HG03354 (cell line): ENCODE measurements at regions not wholly inside any gene's neighbourhood (a gene's known extent, or its start where the extent isn't known, plus 50 kb on each side); places are given as distances from the start of the nearest gene placed in this dataset.

Source experiments
- ATAC-seq: cut with Tn5 transposase; IDR thresholded peaks from one replicate; pipeline ENCODE4 v1.9.1; 2021; ENCODE audit warnings: mild to moderate bottlenecking; ENCODE audit not compliant: unreplicated experiment, poor library complexity, severe bottlenecking

DNA sequence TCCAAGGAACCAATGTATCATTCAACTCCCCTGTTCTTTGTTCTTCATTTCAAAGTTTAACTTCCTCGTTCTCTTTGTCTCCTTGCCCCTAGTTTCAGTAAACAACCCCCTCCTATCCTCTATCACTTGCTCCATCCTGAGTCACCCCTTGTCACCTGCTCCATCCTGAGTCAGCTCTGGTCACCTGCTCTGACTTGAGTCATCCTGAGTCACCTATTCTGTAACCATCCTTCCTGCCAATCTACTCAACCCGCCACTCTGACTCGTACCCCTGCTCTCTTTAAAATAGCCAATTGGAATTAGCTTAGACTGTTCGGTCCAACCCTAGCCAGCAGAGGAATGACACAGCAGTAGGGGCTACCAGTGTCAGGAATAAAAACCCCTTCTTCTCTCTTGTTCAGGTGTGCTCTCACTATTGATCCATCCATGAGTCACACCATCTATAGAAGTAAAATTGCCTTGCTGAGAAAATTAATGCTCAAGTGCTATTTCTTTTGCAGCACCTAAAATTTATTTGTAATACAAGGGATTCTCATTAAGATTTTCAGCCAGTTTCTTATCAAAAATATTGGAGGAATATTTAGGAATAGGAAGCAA is 326.8 kb downstream of the AKAIN1 start:
- ATAC-seq: no peak

DNA sequence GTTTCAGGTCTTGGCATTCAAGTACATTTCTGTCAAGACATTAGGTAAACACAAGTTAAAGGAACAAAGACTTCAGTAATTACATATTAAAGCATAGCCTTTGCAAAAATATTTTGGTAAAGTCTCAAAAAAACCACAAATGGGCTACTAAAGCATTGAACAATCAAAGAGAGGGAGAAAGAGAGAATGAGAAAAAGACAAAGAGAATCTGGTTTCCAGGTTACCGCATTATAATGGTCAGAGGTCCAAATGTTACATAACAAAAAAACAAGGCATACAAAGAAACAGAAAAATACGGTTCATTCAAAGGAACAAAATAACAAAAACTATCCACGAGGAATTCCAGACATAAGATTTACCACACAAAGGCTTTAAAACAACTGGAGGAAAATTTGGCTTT is 327.9 kb downstream of the AKAIN1 start:
- no peak for ATAC-seq

DNA sequence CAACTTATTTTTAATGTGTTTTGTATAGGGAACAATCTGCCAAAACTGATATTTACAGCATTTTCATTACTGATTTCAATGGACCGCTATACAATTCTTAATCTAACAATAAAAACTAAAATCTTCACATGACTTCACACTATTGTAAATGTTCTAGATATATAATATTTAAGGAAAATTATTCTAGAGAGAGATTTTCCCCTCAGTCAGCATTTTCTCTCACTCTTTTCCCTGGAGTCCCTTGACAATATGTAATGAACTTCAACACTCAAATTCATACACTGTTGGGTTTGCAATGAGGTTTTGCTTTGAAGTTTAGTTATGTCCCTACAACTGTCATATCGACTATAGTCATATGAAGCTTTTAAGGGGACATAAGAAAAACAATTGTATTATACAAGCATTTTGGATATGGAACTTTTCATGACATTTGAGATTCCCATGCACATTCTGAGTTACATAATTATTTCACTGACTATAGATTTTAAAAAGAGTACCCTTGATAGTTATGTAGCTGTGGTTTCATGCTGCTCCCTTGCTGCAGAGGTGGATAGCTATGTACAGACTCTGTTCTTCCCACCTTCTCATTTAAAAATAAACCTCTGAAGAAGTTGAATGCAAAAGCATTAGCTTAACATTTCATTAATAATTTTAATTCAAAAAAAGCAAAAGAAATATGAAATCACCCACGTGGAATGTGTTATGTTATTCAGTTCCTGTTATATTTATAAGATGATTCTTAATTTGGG is 338.5 kb downstream of the AKAIN1 start:
- no peak for ATAC-seq

DNA sequence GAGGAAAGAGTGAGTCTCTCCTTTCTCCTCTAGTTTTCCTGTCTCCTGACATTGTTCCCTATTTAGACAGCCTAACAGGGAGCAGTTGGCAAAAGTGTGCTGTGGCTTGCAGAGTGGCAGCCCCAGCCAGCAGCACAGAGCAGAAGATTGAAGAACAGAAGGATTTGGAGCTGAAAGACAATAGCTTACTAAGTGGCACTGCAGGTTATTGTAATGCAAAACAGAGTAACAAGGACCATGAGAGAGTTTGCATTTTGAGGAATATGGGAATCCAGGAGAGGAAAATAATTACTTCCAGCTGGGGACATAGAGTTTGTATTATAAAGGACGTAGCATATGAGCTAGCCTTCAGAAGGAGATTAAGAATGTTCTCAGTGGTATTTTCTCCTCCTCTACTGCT is 342.4 kb downstream of the AKAIN1 start:
- ATAC-seq: no peak

DNA sequence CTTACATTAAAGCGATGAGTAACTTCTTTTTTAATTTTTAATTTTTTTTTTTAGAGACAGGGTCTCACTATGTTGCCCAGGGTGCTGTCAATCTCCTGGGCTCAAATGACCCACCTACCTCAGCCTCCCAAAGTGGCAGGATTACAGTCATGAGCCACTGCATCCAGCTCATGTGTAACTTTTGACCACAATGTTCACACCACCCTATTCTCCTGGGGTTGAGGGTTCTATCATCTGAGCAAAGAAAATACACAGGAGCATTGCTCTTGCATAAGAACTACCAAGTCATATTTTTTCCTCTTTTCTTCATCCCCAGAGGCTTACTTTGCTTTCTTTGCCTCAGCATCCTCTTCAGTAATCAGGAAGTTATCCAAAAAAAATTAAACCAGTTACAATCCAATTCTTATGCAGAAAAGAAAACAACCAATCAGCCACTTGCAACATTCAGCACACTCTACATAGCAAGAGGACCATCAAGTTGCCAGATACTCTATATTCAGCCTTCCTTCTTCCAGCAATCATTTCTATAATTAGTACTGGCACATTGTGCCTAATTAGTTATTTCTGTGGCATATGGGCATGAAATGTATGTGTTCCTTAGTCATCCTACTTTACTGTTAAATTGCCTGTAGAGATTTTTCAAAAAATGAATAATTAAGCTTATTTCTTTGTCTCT is 345.6 kb downstream of the AKAIN1 start:
- ATAC-seq: no peak

DNA sequence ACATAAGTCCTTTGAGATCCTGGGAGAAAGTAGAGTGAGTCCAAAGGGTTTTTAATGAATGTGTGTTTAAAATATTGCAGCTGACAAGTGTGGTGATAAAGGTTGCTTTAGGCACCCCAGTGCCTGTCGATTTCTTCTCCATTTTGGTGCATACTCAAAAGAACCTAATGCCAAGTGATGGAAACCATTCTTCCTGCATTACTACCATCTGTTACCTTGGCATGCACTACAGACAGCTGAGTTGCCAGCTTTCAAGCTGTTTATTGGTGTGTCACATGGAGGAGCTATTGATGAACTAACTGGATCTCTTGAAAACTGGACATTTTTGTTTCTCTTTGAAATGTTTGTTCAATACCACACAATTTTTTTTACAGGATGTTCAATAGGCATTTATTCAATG is 350.0 kb downstream of the AKAIN1 start:
- no peak for ATAC-seq

DNA sequence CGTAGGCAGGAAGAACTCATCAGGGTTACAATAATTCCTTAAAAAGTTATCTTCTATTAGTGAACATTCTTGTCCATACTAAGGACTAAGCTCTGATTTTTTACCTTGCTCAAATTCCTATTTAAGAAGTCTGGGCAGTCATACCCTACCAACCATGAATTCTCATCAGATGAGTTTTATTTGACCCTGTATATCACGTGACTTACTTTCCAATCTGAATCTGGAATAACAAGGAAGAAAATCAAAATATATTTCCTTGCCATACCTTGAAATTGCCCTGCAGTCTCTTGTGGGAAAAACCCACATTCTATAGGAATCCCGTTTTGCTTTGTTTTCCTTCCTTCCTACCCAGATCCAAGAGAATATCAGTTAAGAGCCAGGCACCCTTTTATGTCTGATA is 352.7 kb downstream of the AKAIN1 start:
- no peak for ATAC-seq

DNA sequence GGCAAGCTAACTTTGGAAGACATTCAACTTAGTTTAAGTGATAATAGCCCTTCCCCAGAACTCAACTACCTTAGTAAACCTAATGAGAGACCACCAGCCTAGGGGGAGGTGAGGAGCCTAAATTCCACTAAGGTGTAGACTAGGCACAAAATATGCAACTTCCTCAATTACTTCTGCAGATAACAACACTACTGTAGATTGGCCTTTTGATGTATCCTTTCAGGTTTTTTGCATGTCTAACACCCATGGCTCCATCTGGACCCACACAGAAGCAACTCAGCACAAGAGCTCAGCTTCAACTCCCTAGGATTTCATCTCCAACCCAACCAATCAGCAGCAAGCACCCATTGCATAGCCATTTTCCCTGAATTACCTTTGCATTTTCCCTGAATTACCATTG is 353.3 kb downstream of the AKAIN1 start:
- no peak for ATAC-seq

DNA sequence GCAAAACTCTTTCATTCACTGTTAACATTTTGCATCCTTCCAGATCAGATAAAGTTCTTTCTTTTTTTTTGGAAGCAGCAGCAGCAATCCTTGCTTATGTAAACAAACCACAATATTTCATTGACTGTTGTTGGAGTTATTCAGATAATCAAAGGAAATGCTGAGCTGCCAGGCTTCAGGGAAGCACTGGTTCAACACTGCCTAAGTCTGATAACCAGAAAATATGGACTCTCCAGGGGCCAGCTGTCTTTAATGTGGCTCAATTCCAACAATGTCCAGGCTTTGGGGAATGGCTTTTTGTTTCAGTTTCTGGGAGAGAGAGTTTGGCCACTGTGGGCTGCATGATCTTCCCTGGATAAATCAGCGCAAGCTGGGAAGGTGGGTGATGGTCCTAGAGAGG is 354.3 kb downstream of the AKAIN1 start:
- ATAC-seq: no peak

DNA sequence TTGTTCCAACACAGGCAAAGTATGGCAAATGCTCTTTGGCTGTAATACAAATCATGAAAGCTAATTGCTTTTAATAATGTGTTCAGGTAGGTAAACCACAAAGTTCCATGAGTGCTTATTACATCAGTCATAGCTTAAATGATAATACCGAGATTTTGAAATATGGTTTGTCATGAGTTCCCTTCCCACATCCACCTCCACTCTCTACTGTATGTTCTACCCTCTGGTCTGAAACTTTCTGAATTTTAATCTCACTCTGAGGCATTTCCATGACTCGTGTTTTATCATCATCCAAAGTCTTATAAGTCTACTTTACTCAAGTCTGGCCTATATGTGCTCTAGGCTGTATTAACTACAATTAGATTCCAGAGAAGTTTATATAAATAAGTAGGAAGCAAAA is 354.8 kb downstream of the AKAIN1 start:
- ATAC-seq: no peak

DNA sequence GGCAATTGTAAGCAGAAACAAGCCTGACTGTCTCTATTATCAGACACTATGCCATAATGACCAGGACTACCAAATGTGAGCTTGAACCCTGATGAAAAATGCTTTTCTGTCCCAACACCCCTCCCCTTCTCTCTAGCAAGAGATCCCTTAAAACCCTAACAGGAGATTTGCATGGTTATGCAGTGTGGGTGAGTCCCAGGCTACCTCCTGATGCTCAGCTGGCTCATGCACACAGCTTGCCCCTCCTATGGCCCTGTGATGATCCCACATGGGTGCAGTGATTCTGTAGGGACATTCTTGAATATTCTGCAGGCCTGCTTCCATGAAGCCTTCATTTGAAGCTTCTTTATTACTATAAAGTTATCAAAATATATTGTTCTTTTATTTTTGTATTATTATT is 357.4 kb downstream of the AKAIN1 start:
- no peak for ATAC-seq

DNA sequence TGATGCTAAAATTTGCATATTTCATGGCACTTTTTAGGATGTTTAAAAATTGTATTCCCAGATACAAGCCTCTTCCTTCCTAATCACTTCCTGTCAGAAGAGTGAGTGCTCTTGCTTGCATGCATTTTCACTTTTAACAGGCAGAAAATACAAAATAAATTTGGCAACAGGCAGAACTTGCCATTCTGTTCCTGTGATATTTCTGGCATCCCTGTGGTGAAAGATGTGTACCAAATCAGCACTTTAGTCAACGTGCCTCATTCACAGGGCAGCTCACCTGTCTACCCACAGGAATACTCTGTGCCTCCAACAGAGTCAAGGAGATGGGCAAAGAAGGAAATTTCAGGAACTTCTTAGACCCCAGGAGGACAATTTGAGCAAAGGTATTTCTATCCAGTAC is 360.9 kb downstream of the AKAIN1 start:
- ATAC-seq: no peak

DNA sequence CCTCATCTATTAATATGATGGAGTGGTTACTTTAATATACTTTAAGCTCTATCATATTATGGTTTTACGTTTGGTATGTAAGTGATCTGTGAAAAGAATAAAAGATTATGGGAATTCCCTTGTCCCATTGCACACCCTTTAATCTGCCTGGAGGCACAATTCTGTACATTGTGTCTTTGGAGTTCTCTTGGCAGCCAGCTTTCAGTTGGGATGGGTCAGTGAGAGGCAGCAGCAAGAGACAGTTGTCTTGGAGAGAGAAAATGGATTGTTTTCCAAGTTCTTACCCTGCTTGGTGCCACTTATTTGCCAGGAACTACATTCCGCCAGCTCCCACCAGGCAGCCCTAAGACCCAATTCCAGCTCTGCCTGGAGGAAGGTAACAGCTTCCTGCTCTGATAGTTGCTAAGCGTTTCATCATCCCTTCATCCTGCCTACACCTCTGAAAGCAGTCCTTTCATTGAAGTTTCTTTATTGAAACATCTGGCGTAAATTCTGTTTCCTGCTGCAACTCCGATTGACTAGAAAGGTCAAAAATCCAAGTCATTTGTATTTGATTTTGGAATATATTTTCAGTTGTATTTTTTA is 365.2 kb downstream of the AKAIN1 start:
- ATAC-seq: no peak

DNA sequence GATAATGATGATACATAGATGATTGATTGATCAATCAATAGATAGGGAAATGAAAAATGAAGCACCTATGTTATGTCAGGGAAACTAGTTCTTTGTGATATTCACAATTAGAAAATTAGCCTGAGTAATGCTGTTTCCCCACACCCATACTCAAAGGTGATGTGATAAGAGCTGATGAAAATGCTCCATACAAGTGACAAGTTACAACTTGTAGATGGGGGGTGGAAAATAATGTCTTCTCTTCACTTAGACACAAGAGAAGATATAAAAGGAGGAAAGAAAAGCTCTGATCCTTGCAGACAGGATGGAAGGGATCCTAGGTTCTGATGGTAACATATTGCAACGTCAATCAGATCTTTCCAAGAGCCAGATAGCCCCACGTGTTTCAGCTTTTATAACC is 365.9 kb downstream of the AKAIN1 start:
- no peak for ATAC-seq

DNA sequence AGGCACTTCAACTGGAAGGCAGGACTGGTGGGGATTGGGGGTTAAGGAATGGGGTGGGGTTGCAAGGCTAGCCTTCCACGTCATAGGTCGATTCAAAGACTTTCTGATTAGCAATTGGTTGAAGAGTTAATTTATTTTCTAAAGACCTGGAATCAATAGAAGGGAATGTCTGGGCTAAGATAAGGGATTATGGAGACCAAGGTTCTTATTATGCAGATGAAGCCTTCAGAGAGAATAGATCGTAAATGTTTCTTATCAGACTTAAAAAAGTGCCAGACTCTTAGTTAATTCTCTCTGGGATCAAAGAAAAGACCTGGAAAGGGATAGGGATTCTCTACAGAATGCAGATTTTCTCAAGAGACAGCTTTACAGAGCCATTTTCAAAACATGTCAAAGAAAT is 368.0 kb upstream of the DLGAP1 start:
- ATAC-seq: no peak

DNA sequence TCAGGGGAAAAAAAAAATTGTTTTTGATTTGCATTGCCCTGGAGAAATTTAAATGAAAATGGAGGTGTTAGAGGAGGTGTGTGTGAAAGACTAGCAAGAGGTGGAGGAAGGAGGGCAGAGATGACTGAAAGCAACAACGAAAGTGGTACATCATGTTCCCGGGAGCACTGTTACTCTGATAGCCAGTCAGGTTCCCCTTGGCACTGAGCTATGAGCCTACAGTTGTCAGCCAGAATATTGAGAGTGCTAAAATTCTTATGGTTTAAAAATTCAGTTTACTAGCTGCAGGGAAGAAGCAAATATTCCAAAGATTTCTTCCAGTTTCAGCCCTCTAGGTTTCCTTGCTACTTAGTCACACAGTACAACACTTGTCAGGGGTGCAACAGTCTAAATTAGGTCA is 366.7 kb upstream of the DLGAP1 start:
- ATAC-seq: no peak

DNA sequence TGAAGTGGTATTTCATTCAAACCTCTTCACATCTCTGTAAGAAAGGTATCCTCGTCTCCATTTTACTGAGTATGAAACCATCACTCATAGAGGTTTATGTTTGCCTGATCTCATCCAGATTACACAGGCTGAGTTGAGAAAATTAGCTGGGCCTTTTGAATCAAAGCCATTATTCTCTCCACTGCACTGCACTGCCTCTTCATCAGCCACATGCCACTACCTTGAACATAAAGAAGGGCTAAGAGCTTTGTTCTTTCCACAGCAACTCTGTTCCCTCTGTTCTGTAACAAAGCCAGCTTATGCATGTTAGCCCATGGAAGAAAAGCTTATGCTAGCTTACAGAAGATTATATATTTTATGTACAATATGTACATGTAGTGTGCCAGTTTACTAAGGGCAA is 362.6 kb upstream of the DLGAP1 start:
- no peak for ATAC-seq

DNA sequence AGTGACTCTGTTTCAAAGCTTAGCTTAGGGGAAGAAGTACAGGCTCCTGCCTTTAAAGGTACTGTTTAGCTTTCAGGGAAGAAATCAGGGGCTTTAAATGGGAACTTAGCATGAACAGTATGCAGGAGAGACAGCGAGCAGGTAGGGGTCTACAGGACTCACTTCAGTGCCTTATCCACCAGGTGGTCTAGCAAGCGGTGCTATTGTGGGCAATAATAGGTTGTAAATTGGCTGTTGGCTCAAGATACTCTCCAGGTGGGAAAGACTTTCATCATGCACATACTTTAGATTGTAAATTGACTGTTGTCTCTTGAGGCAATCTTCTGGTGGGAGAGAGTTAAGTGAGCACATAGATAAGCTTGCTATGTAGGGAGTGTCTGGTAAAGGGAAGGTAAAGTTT is 358.6 kb upstream of the DLGAP1 start:
- no peak for ATAC-seq

DNA sequence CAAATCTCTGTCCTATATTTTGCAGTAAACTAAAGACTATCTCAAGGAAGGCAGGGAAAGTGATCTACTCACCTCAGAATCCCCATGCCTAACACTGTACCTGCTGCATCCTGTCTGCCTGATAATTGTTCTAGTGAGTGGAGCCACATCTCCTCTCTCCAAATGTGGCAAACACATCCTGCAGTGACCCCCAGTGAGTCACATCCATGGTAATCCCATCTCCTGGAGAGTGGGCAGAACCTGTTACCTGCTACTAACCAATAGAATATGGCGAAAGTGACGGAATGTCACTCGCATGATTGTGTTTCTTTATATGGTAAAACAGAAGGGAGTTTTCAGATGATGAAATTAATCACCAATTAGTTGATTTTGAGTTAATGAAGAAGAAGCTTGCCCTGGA is 353.8 kb upstream of the DLGAP1 start:
- no peak for ATAC-seq

DNA sequence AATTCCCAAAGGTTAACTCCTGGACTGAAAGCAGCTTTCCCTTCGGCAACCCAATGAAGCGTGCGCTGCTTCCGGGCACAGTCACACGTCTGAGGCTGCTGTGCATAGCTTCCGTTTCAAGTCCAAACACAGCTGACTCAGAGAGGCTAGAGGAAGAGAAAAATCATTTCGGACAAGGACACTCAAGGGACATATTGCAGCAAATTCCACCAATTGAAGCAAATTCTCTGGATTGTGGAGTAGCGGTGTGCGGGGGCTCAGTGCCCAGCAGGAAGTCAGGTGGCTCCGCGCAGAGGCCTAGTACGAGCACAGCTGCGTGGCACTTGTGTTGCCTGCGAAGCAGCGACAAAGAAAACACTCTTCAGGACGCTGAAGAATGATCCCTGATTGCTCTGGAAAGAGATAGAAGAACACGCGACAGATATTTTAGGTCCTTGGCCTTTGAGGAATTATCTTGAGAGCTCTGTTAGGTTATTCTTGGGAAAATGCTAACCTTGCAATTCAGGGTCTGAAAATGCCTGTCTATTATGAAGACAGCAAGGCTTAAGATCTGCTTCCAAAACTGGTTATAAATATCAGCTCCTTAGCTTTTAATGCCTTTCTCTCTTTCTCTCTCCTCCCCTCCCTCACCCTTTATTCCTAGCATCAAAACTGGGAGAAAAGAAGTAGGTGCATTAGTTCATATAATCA is 352.6 kb upstream of the DLGAP1 start:
- no peak for ATAC-seq
